Neuronal stem cell (in vitro differentiated cells): ENCODE measurements at regions not wholly inside any gene's neighbourhood (a gene's known extent, or its start where the extent isn't known, plus 50 kb on each side); places are given as distances from the start of the nearest gene placed in this dataset.

ENCODE experiments used
- DNase-seq: peaks from one replicate; pipeline ENCODE4 v3.0.0-alpha.2; 2013; ENCODE audit warnings: low spot score
- H2AFZ ChIP-seq: one replicate; pipeline ENCODE4 v1.6.1; 2013; ENCODE audit warnings: mild to moderate bottlenecking, low read length, inconsistent platforms
- H2AK5ac ChIP-seq: 2 replicates; pipeline ENCODE4 v1.6.1; 2013; ENCODE audit warnings: low read depth, mild to moderate bottlenecking, inconsistent platforms, low read length, moderate library complexity, mixed read lengths
- H2BK120ac ChIP-seq: 2 replicates; pipeline ENCODE4 v1.6.1; 2013; ENCODE audit warnings: low read depth, mild to moderate bottlenecking, inconsistent platforms, low read length, moderate library complexity, mixed read lengths
- H2BK12ac ChIP-seq: one replicate; pipeline ENCODE4 v1.6.1; 2013; ENCODE audit warnings: low read length, inconsistent platforms
- H2BK15ac ChIP-seq: 2 replicates; pipeline ENCODE4 v1.6.1; 2013; ENCODE audit warnings: mild to moderate bottlenecking, low read length, inconsistent platforms, mixed read lengths
- H2BK5ac ChIP-seq: one replicate; pipeline ENCODE4 v1.6.1; 2013; ENCODE audit warnings: inconsistent platforms, mild to moderate bottlenecking, low read length, moderate library complexity
- H3K14ac ChIP-seq: one replicate; pipeline ENCODE4 v1.6.1; 2013; ENCODE audit warnings: low read length, inconsistent platforms
- H3K18ac ChIP-seq: 2 replicates; pipeline ENCODE4 v1.6.1; 2013; ENCODE audit warnings: low read length, inconsistent platforms
- H3K23ac ChIP-seq: 2 replicates; pipeline ENCODE4 v1.6.1; 2013; ENCODE audit warnings: low read depth, mild to moderate bottlenecking, mixed read lengths, low read length, inconsistent platforms; ENCODE audit not compliant: poor library complexity
- H3K27ac ChIP-seq: replicated peaks from 3 replicates; pipeline ENCODE4 v1.5.1; 2013; ENCODE audit warnings: low read length, inconsistent platforms
- H3K27me3 ChIP-seq, 3 experiments: 2 replicates each; pipeline ENCODE4 v1.6.1; 2013; ENCODE audit warnings: low read length in 3 of 3, mild to moderate bottlenecking in 2 of 3, inconsistent platforms in 1 of 3, low read depth in 1 of 3, mixed read lengths in 1 of 3, moderate library complexity in 1 of 3; ENCODE audit not compliant: control insufficient read depth in 3 of 3, insufficient read depth in 3 of 3
- H3K36me3 ChIP-seq, 2 donors: replicated peaks in 1 of 2; 2 replicates each; pipeline ENCODE4 v1.6.1; 2013; ENCODE audit warnings: low read length in 2 of 2; ENCODE audit not compliant: control insufficient read depth in 2 of 2, insufficient read depth in 2 of 2
- H3K4ac ChIP-seq: 2 replicates; pipeline ENCODE4 v1.6.1; 2013; ENCODE audit warnings: inconsistent platforms, mild to moderate bottlenecking, low read length, moderate library complexity
- H3K4me1 ChIP-seq, 2 donors: 1 replicate in 1 of 2; 2 replicates in 1 of 2; pipeline ENCODE4 v1.6.1; 2013; ENCODE audit warnings: low read length in 2 of 2, low read depth in 1 of 2; ENCODE audit not compliant: control insufficient read depth in 2 of 2, insufficient read depth in 1 of 2
- H3K4me2 ChIP-seq: one replicate; pipeline ENCODE4 v1.6.1; 2013; ENCODE audit warnings: mild to moderate bottlenecking, low read length, inconsistent platforms; ENCODE audit not compliant: insufficient read depth, poor library complexity, severe bottlenecking
- H3K4me3 ChIP-seq, 2 donors: 2 replicates each; pipeline ENCODE4 v1.5.1; 2013; ENCODE audit warnings: low read length in 2 of 2, mild to moderate bottlenecking in 2 of 2, inconsistent platforms in 1 of 2, moderate library complexity in 1 of 2
- H3K79me1 ChIP-seq: one replicate; pipeline ENCODE4 v1.6.1; 2013; ENCODE audit warnings: low read depth, mild to moderate bottlenecking, inconsistent platforms, low read length, moderate library complexity
- H3K9ac ChIP-seq: one replicate; pipeline ENCODE4 v1.6.1; 2013; ENCODE audit warnings: mild to moderate bottlenecking, low read depth, low read length, inconsistent platforms; ENCODE audit not compliant: poor library complexity
- H3K9me3 ChIP-seq, 2 donors: replicated peaks in 1 of 2; 2 replicates each; pipeline versions ENCODE3 to v1.6.1; 2013; ENCODE audit warnings: low read length in 2 of 2, mild to moderate bottlenecking in 2 of 2, inconsistent platforms in 1 of 2, low read depth in 1 of 2, mixed read lengths in 1 of 2, moderate library complexity in 1 of 2; ENCODE audit not compliant: control insufficient read depth in 2 of 2, insufficient read depth in 1 of 2
- H4K8ac ChIP-seq: one replicate; pipeline ENCODE4 v1.6.1; 2013; ENCODE audit warnings: low read depth, mild to moderate bottlenecking, inconsistent platforms, low read length, moderate library complexity
- H4K91ac ChIP-seq: one replicate; pipeline ENCODE4 v1.6.1; 2013; ENCODE audit warnings: low read length, low read depth, mild to moderate bottlenecking, inconsistent platforms; ENCODE audit not compliant: poor library complexity
- WGBS, 2 donors: extraction: QIAGEN DNeasy Blood & Tissue Kit; methylation state at CpG; one replicate each; pipeline ENCODE4 v1.1.7; 2013; ENCODE audit warnings: missing lambda C conversion rate in 2 of 2, mixed read lengths in 1 of 2; ENCODE audit not compliant: insufficient read length in 2 of 2, insufficient replicate concordance in 1 of 2; ENCODE audit errors: extremely low coverage in 2 of 2; 5-methylcytosine and 5-hydroxymethylcytosine counted together

GRCh38 chr17:71127416-71127815, 958.1 kb downstream of the KCNJ2 start:
- no peak overlapping the region for H2AK5ac ChIP-seq
- no peak overlapping the region for H2BK12ac ChIP-seq
- no peak overlapping the region for H4K8ac ChIP-seq
- no peak overlapping the region for H3K18ac ChIP-seq
- peaks cover 0 to 2% of the 10 kb centered on the region in 2 donors for H3K9me3 ChIP-seq
- no peak overlapping the region for H3K27ac ChIP-seq
- H2BK5ac ChIP-seq = no peak overlapping the region
- H3K14ac ChIP-seq = no peak overlapping the region
- no peaks in the 10 kb centered on the region for H3K79me1 ChIP-seq
- no peak overlapping the region for H2AFZ ChIP-seq
- H2BK120ac ChIP-seq = no peak overlapping the region
- H3K23ac ChIP-seq = no peak overlapping the region
- WGBS, 2 donors = no CpG with 5 or more reads among the region's 2 CpGs
- no peak overlapping the region for H3K4me3 ChIP-seq
- H2BK15ac ChIP-seq = no peak overlapping the region
- no peak overlapping the region for H4K91ac ChIP-seq
- DNase-seq = no peak
- H3K4me2 ChIP-seq = no peak overlapping the region
- H3K4me1 ChIP-seq = no peaks in the 10 kb centered on the region
- no peaks in the 10 kb centered on the region for H3K36me3 ChIP-seq
- no peak overlapping the region for H3K9ac ChIP-seq
- H3K4ac ChIP-seq = no peak overlapping the region
- no peaks in the 10 kb centered on the region for H3K27me3 ChIP-seq

DNA sequence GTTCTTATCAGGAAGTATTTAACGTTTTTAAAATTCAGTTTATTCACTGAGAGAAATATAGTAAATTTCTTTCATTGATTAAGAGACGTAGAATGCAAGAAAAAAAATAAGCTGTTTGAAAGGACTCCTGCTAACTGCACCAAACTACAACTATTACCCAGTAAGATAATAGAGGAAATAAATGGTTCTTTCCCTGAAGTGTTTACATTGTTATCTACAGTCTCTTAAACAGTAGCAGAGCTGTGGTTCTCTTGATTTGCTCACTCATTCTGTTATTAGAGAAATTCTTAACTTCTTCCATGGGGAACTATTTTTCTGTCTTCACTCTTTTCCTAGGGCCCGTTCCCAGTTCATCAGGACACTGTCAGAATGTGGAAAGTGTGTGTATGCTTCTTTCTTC, 973.0 kb downstream of the KCNJ2 start:
- no peak overlapping the region for H2BK15ac ChIP-seq
- no peak overlapping the region for H3K27ac ChIP-seq
- H3K9me3 ChIP-seq = no peaks in the 10 kb centered on the region
- no peak overlapping the region for H3K23ac ChIP-seq
- H3K4me1 ChIP-seq = no peaks in the 10 kb centered on the region
- H3K27me3 ChIP-seq = no peaks in the 10 kb centered on the region
- no peak overlapping the region for H3K18ac ChIP-seq
- H2BK120ac ChIP-seq = no peak overlapping the region
- no peak for DNase-seq
- H4K8ac ChIP-seq = no peak overlapping the region
- WGBS, 2 donors = no CpG with 5 or more reads among the region's 3 CpGs
- no peak overlapping the region for H2BK12ac ChIP-seq
- H2BK5ac ChIP-seq = no peak overlapping the region
- H3K14ac ChIP-seq = no peak overlapping the region
- H3K4me2 ChIP-seq = no peak overlapping the region
- H2AK5ac ChIP-seq = no peak overlapping the region
- H3K79me1 ChIP-seq = no peaks in the 10 kb centered on the region
- H4K91ac ChIP-seq = no peak overlapping the region
- peak overlapping the region; percentile 9 for H2AFZ ChIP-seq
- no peaks in the 10 kb centered on the region for H3K36me3 ChIP-seq
- no peak overlapping the region for H3K4me3 ChIP-seq
- no peak overlapping the region for H3K4ac ChIP-seq
- no peak overlapping the region for H3K9ac ChIP-seq

- Histone ChIP-seq H3K9me3 (no peaks in the 10 kb centered on the region), H3K4me1 (no peaks in the 10 kb centered on the region), H3K18ac (no peak overlapping the region), H3K4me3 (no peak overlapping the region), H2AK5ac (no peak overlapping the region), H4K8ac (no peak overlapping the region), H3K9ac (no peak overlapping the region), H3K27me3 (no peaks in the 10 kb centered on the region), H3K14ac (no peak overlapping the region), H3K4ac (no peak overlapping the region), H4K91ac (no peak overlapping the region), H3K4me2 (no peak overlapping the region), H2BK120ac (no peak overlapping the region), H3K36me3 (no peaks in the 10 kb centered on the region), H3K27ac (no peak overlapping the region), H2BK12ac (no peak overlapping the region), H2BK5ac (no peak overlapping the region), H3K79me1 (no peaks in the 10 kb centered on the region), H2BK15ac (no peak overlapping the region), H2AFZ (no peak overlapping the region), H3K23ac (no peak overlapping the region)
- no CpG with 5 or more reads among the region's 3 CpGs for WGBS, 2 donors
- DNase-seq = no peak
These were observed 975.3 kb upstream of the SOX9 start for GRCh38 chr17:71145486-71145885.

- Histone ChIP-seq H3K4me1 (no peaks in the 10 kb centered on the region), H3K4ac (no peak overlapping the region), H2AFZ (no peak overlapping the region), H3K9ac (no peak overlapping the region), H2BK12ac (no peak overlapping the region), H3K9me3 (no peaks in the 10 kb centered on the region), H4K91ac (no peak overlapping the region), H3K14ac (no peak overlapping the region), H3K23ac (no peak overlapping the region), H3K4me2 (no peak overlapping the region), H2BK120ac (no peak overlapping the region), H3K36me3 (no peaks in the 10 kb centered on the region), H3K27me3 (no peaks in the 10 kb centered on the region), H2AK5ac (no peak overlapping the region), H3K4me3 (no peak overlapping the region), H4K8ac (no peak overlapping the region), H3K27ac (no peak overlapping the region), H3K18ac (no peak overlapping the region), H2BK15ac (no peak overlapping the region), H3K79me1 (no peaks in the 10 kb centered on the region), H2BK5ac (no peak overlapping the region)
- no CpG with 5 or more reads among the region's 10 CpGs for WGBS, 2 donors
- DNase-seq = no peak
These were observed 972.9 kb upstream of the SOX9 start for GRCh38 chr17:71147906-71148305.
